ENCODE measurements at regions not wholly inside any gene's neighbourhood (a gene's known extent, or its start where the extent isn't known, plus 50 kb on each side); places are given as distances from the start of the nearest gene placed in this dataset.

- 80 to 92% methylated on average over 1 to 6 of the region's 6 CpGs for WGBS, 2 donors (ENCODE audit: low coverage in 1 of 2)
- intact Hi-C loops (cut with DNase I; ENCODE audit: low total_unique reads) (no loop called here), in situ Hi-C loops (cut with MboI; ENCODE audit: low pct_ligation_motif_present in 1 of 4, low pct_unique_long_range_greater_than_20kb in 1 of 4, low sequenced_read_pairs in 3 of 4) (no loop called here)
- no peaks in the 10 kb centered on the region for H3K27me3 ChIP-seq
- no peaks in the 10 kb centered on the region for H3K36me3 ChIP-seq
- H3K4me3 ChIP-seq, result no peak overlapping the region
- no peaks in the 10 kb centered on the region for H3K4me1 ChIP-seq
- no peaks in the 10 kb centered on the region for H3K9me3 ChIP-seq
- H3K27ac ChIP-seq, result no peak overlapping the region
- DNase-seq, result no peak
- no peak for TF ChIP-seq POLR2AphosphoS5 (IDR thresholded peaks at IDR 0.05)
- no peak for TF ChIP-seq EP300 (IDR thresholded peaks at IDR 0.05; ENCODE audit: low read depth)
- TF ChIP-seq, protein P1, sequence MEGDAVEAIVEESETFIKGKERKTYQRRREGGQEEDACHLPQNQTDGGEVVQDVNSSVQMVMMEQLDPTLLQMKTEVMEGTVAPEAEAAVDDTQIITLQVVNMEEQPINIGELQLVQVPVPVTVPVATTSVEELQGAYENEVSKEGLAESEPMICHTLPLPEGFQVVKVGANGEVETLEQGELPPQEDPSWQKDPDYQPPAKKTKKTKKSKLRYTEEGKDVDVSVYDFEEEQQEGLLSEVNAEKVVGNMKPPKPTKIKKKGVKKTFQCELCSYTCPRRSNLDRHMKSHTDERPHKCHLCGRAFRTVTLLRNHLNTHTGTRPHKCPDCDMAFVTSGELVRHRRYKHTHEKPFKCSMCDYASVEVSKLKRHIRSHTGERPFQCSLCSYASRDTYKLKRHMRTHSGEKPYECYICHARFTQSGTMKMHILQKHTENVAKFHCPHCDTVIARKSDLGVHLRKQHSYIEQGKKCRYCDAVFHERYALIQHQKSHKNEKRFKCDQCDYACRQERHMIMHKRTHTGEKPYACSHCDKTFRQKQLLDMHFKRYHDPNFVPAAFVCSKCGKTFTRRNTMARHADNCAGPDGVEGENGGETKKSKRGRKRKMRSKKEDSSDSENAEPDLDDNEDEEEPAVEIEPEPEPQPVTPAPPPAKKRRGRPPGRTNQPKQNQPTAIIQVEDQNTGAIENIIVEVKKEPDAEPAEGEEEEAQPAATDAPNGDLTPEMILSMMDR (IDR thresholded peaks at IDR 0.05), result no peak
- no peak for TF ChIP-seq POLR2A (IDR thresholded peaks at IDR 0.05)
These were observed 185.3 kb upstream of the GDF10 start for GRCh38 chr10:47114680-47115186.

GRCh38 chr10:47115322-47115721 is 184.7 kb upstream of the GDF10 start:
- H3K4me3 ChIP-seq, result no peak overlapping the region
- intact Hi-C loops (cut with DNase I; ENCODE audit: low total_unique reads), result no loop called here
- in situ Hi-C loops (cut with MboI; ENCODE audit: low pct_ligation_motif_present in 1 of 4, low pct_unique_long_range_greater_than_20kb in 1 of 4, low sequenced_read_pairs in 3 of 4), result no loop called here

GRCh38 chr10:47116445-47116844 is 183.6 kb upstream of the GDF10 start:
- in situ Hi-C loops (cut with MboI; ENCODE audit: low pct_ligation_motif_present in 1 of 4, low pct_unique_long_range_greater_than_20kb in 1 of 4, low sequenced_read_pairs in 3 of 4), result no loop called here

More at GRCh38 chr10:47115322-47115721, 184.7 kb upstream of the GDF10 start:
- TF ChIP-seq, protein P1 (IDR thresholded peaks at IDR 0.05), result no peak
- TF ChIP-seq EP300 (IDR thresholded peaks at IDR 0.05; ENCODE audit: low read depth) (no peak), POLR2A (IDR thresholded peaks at IDR 0.05) (no peak), POLR2AphosphoS5 (IDR thresholded peaks at IDR 0.05) (no peak)
- no peak for DNase-seq
- H3K4me1 ChIP-seq, result no peaks in the 10 kb centered on the region
- H3K9me3 ChIP-seq, result no peaks in the 10 kb centered on the region
- WGBS, 2 donors (ENCODE audit: low coverage in 1 of 2), result 55 to 70% methylated on average over 4 to 8 of the region's 8 CpGs
- H3K36me3 ChIP-seq, result no peaks in the 10 kb centered on the region
- H3K27me3 ChIP-seq, result no peaks in the 10 kb centered on the region
- no peak overlapping the region for H3K27ac ChIP-seq

GRCh38 chr10:47118326-47118725 is 181.7 kb upstream of the GDF10 start:
- H3K27ac ChIP-seq, result no peak overlapping the region
- H3K9me3 ChIP-seq, result no peaks in the 10 kb centered on the region
- in situ Hi-C loops (cut with MboI; ENCODE audit: low pct_ligation_motif_present in 1 of 4, low pct_unique_long_range_greater_than_20kb in 1 of 4, low sequenced_read_pairs in 3 of 4), result no loop called here
- no peaks in the 10 kb centered on the region for H3K4me1 ChIP-seq
- no peak for TF ChIP-seq EP300 (IDR thresholded peaks at IDR 0.05; ENCODE audit: low read depth)
- TF ChIP-seq, protein P1 (IDR thresholded peaks at IDR 0.05), result no peak
- TF ChIP-seq POLR2AphosphoS5 (IDR thresholded peaks at IDR 0.05), result no peak
- TF ChIP-seq POLR2A (IDR thresholded peaks at IDR 0.05), result no peak
- no peak overlapping the region for H3K4me3 ChIP-seq
- intact Hi-C loops (cut with DNase I; ENCODE audit: low total_unique reads), result no loop called here
- 85 to 95% methylated on average over 6 of the region's 6 CpGs for WGBS, 2 donors (ENCODE audit: low coverage in 1 of 2)
- no peaks in the 10 kb centered on the region for H3K36me3 ChIP-seq
- DNase-seq, result no peak
- H3K27me3 ChIP-seq, result no peaks in the 10 kb centered on the region

More at GRCh38 chr10:47116445-47116844, 183.6 kb upstream of the GDF10 start:
- no peak for TF ChIP-seq POLR2AphosphoS5 (IDR thresholded peaks at IDR 0.05)
- TF ChIP-seq, protein P1 (IDR thresholded peaks at IDR 0.05), result no peak
- TF ChIP-seq EP300 (IDR thresholded peaks at IDR 0.05; ENCODE audit: low read depth), result no peak
- TF ChIP-seq POLR2A (IDR thresholded peaks at IDR 0.05), result no peak
- intact Hi-C loops (cut with DNase I; ENCODE audit: low total_unique reads), result no loop called here
- whole genome bisulfite sequencing, 2 donors (ENCODE audit: low coverage in 1 of 2), result 85% methylated on average over 5 of the region's 5 CpGs; no CpG with 5 or more reads in 1 of the 2 donors
- Histone ChIP-seq H3K4me3 (no peak overlapping the region), H3K9me3 (no peaks in the 10 kb centered on the region), H3K4me1 (no peaks in the 10 kb centered on the region), H3K27ac (no peak overlapping the region), H3K27me3 (no peaks in the 10 kb centered on the region), H3K36me3 (no peaks in the 10 kb centered on the region)
- DNase-seq, result no peak
